GM18505 (cell line): ENCODE measurements at regions not wholly inside any gene's neighbourhood (a gene's known extent, or its start where the extent isn't known, plus 50 kb on each side); places are given as distances from the start of the nearest gene placed in this dataset.

Experiments used
- ATAC-seq: cut with Tn5 transposase; IDR thresholded peaks from one replicate; pipeline ENCODE4 v1.9.1; 2021; ENCODE audit not compliant: unreplicated experiment
- POLR2A ChIP-seq: IDR thresholded peaks from 4 replicates; pipeline ENCODE4 v1.6.1; 2011; ENCODE audit warnings: borderline replicate concordance; ENCODE audit not compliant: insufficient read depth, insufficient read length; ENCODE audit errors: extremely low read depth

GRCh38 chr2:217434180-217434975 is 568.4 kb downstream of the TNS1 start:
- TF ChIP-seq POLR2A, result no peak
- peak; percentile 98 for ATAC-seq

- TF ChIP-seq POLR2A, result no peak
- ATAC-seq, result no peak
Observed at GRCh38 chr2:217433522-217433921, 569.3 kb downstream of the TNS1 start.

- no peak for ATAC-seq
Observed at GRCh38 chr2:217431577-217432269, 571.1 kb downstream of the TNS1 start.

GRCh38 chr2:217430916-217431576 is 571.2 kb upstream of the TNP1 start:
- no peak for TF ChIP-seq POLR2A
- no peak for ATAC-seq

More at GRCh38 chr2:217431577-217432269, 571.1 kb downstream of the TNS1 start:
- no peak for TF ChIP-seq POLR2A

GRCh38 chr2:217429981-217430500 is 570.2 kb upstream of the TNP1 start:
- no peak for ATAC-seq
- no peak for TF ChIP-seq POLR2A

- no peak for TF ChIP-seq POLR2A
- no peak for ATAC-seq
Observed at GRCh38 chr2:217421834-217422233, 562.0 kb upstream of the TNP1 start.

GRCh38 chr2:217420854-217421253 is 561.0 kb upstream of the TNP1 start:
- no peak for TF ChIP-seq POLR2A

GRCh38 chr2:217419055-217419671 is 559.3 kb upstream of the TNP1 start:
- ATAC-seq, result no peak
- TF ChIP-seq POLR2A, result no peak

More at GRCh38 chr2:217420854-217421253, 561.0 kb upstream of the TNP1 start:
- no peak for ATAC-seq

- no peak for ATAC-seq
- TF ChIP-seq POLR2A, result no peak
Observed at GRCh38 chr2:217418544-217418943, 558.7 kb upstream of the TNP1 start.

- no peak for ATAC-seq
- no peak for TF ChIP-seq POLR2A
Observed at GRCh38 chr2:217418090-217418489, 558.2 kb upstream of the TNP1 start.

GRCh38 chr2:217417536-217417935 is 557.7 kb upstream of the TNP1 start:
- ATAC-seq, result no peak

GRCh38 chr2:217415316-217415715 is 555.5 kb upstream of the TNP1 start:
- no peak for TF ChIP-seq POLR2A

More at GRCh38 chr2:217417536-217417935, 557.7 kb upstream of the TNP1 start:
- no peak for TF ChIP-seq POLR2A

GRCh38 chr2:217414429-217414828 is 554.6 kb upstream of the TNP1 start:
- no peak for TF ChIP-seq POLR2A
- ATAC-seq, result no peak

More at GRCh38 chr2:217415316-217415715, 555.5 kb upstream of the TNP1 start:
- peak; percentile 91 for ATAC-seq

GRCh38 chr2:217413193-217413592 is 553.3 kb upstream of the TNP1 start:
- TF ChIP-seq POLR2A, result no peak
- no peak for ATAC-seq

- no peak for TF ChIP-seq POLR2A
- no peak for ATAC-seq
Observed at GRCh38 chr2:217412721-217413120, 552.9 kb upstream of the TNP1 start.
